Hepatocyte (in vitro differentiated cells): ENCODE measurements at regions not wholly inside any gene's neighbourhood (a gene's known extent, or its start where the extent isn't known, plus 50 kb on each side); places are given as distances from the start of the nearest gene placed in this dataset.
A peak's percentile ranks its signal among the peaks of the same experiment; 100 is the strongest.

Source experiments
- DNase-seq: peaks from one replicate; pipeline ENCODE4 v3.0.0-alpha.2; 2016; ENCODE audit warnings: low spot score
- H2AFZ ChIP-seq: fragments of 200-600 bp; sonication (generic); 2 replicates; pipeline ENCODE4 v1.6.0; 2016; ENCODE audit warnings: antibody characterized with exemption, mild to moderate bottlenecking
- H3K27ac ChIP-seq: fragments of 200-600 bp; sonication (generic); 2 replicates; pipeline ENCODE4 v1.5.1; 2016; ENCODE audit warnings: mild to moderate bottlenecking
- H3K27me3 ChIP-seq: fragments of 200-600 bp; sonication (generic); 2 replicates; pipeline ENCODE4 v1.6.1; 2016
- H3K36me3 ChIP-seq: fragments of 200-600 bp; sonication (generic); replicated peaks from 2 replicates; pipeline ENCODE4 v1.5.1; 2016; ENCODE audit warnings: low read depth; ENCODE audit not compliant: insufficient read depth
- H3K4me1 ChIP-seq: fragments of 200-600 bp; sonication (generic); 2 replicates; pipeline ENCODE4 v1.5.1; 2016; ENCODE audit warnings: mild to moderate bottlenecking, moderate library complexity; ENCODE audit not compliant: insufficient read depth
- H3K4me2 ChIP-seq: fragments of 200-600 bp; sonication (generic); 2 replicates; pipeline ENCODE4 v1.6.0; 2016
- H3K4me3 ChIP-seq: fragments of 200-600 bp; sonication (generic); 2 replicates; pipeline ENCODE4 v1.5.1; 2016; ENCODE audit warnings: mild to moderate bottlenecking
- H3K79me2 ChIP-seq: fragments of 200-600 bp; sonication (generic); 2 replicates; pipeline ENCODE4 v1.6.0; 2017; ENCODE audit warnings: mild to moderate bottlenecking
- H3K9me2 ChIP-seq: fragments of 200-600 bp; sonication (generic); replicated peaks from 2 replicates; pipeline ENCODE4 v1.6.0; 2017; ENCODE audit warnings: mild to moderate bottlenecking; ENCODE audit not compliant: insufficient read depth
- H3K9me3 ChIP-seq: fragments of 200-600 bp; sonication (generic); 2 replicates; pipeline ENCODE4 v1.5.1; 2016; ENCODE audit warnings: low read depth, mild to moderate bottlenecking
- H4K20me1 ChIP-seq: fragments of 200-600 bp; sonication (generic); 2 replicates; pipeline ENCODE4 v1.6.0; 2016; ENCODE audit warnings: mild to moderate bottlenecking; ENCODE audit not compliant: insufficient read depth, poor library complexity, severe bottlenecking
- EZH2 ChIP-seq: fragments of 200-600 bp; sonication (generic); IDR thresholded peaks from 2 replicates; pipeline ENCODE4 v1.6.1; 2016; ENCODE audit warnings: antibody characterized with exemption, mild to moderate bottlenecking, borderline replicate concordance
- EZH2phosphoT487 ChIP-seq: fragments of 200-600 bp; sonication (generic); IDR thresholded peaks from one replicate; pipeline ENCODE4 v1.6.1; 2018; ENCODE audit warnings: antibody characterized with exemption, mild to moderate bottlenecking, low read depth, moderate library complexity; ENCODE audit not compliant: unreplicated experiment, severe bottlenecking
- WGBS: methylation state at CpG from one replicate; pipeline ENCODE4 v1.1.6; 2016; ENCODE audit warnings: low lambda C conversion rate; ENCODE audit errors: missing lambda C conversion rate; 5-methylcytosine and 5-hydroxymethylcytosine counted together
- TF ChIP-seq, protein P1 (sequence below): fragments of 200-600 bp; sonication (generic); IDR thresholded peaks from 2 replicates; pipeline ENCODE4 v1.5.1; 2016; ENCODE audit warnings: antibody characterized with exemption, mild to moderate bottlenecking; ENCODE audit not compliant: poor library complexity

DNA sequence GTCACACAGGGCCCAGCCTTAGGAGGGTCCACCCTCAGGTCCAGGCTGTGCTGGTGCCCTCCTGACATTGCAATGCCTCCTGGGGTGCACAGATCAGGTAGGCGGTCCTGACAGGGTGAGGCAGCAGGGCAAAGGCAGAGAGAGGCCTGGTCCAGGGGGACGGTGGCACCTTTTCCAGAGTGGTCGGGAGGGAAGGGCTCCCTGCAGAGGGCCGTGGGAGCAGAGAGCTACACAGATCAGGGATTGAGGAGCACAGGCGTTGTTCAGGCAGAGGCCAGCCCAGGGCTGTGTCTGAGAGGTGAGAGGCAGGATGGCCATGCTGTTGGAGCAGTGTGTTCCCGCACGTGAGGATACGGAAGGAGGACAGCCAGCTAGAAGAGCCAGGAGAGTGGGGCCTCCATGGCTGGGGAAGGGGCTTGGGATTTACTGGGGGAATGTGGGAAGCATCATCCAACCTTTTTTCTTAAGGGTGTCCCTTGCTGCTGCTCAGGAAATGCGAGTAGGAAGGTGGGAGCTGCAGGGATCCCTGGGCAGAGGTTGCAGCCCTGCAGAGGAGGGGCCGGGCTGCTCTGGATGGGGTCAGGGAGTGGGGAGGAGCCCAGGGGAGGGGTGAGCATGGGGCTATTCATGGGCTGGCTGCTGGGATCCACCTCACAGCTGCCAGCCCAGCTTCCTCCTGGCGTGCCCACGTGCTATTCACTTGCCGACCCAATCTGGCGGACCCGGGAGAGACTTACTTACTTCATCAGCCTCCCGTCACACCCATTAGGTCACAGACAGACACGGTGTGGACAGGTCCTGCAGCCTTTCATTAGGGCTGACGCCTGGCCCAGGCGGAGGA, 1516.4 kb downstream of the TBC1D22A start:
- peaks cover 3% of the 10 kb centered on the region for H3K9me3 ChIP-seq
- DNase-seq = no peak
- H2AFZ ChIP-seq = no peak overlapping the region
- H4K20me1 ChIP-seq = no peaks in the 10 kb centered on the region
- peaks cover 25% of the 10 kb centered on the region for H3K4me1 ChIP-seq
- H3K27ac ChIP-seq = peak overlapping the region; percentile 52
- no peak overlapping the region for H3K4me3 ChIP-seq
- H3K9me2 ChIP-seq = no peaks in the 10 kb centered on the region
- WGBS = 78% methylated on average over 17 of the region's 19 CpGs
- H3K27me3 ChIP-seq = no peaks in the 10 kb centered on the region
- H3K79me2 ChIP-seq = no peaks in the 10 kb centered on the region
- peak overlapping the region; percentile 58 for H3K4me2 ChIP-seq
- TF ChIP-seq EZH2 = no peak
- TF ChIP-seq, protein P1, sequence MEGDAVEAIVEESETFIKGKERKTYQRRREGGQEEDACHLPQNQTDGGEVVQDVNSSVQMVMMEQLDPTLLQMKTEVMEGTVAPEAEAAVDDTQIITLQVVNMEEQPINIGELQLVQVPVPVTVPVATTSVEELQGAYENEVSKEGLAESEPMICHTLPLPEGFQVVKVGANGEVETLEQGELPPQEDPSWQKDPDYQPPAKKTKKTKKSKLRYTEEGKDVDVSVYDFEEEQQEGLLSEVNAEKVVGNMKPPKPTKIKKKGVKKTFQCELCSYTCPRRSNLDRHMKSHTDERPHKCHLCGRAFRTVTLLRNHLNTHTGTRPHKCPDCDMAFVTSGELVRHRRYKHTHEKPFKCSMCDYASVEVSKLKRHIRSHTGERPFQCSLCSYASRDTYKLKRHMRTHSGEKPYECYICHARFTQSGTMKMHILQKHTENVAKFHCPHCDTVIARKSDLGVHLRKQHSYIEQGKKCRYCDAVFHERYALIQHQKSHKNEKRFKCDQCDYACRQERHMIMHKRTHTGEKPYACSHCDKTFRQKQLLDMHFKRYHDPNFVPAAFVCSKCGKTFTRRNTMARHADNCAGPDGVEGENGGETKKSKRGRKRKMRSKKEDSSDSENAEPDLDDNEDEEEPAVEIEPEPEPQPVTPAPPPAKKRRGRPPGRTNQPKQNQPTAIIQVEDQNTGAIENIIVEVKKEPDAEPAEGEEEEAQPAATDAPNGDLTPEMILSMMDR = no peak
- no peak for TF ChIP-seq EZH2phosphoT487
- no peaks in the 10 kb centered on the region for H3K36me3 ChIP-seq

DNA sequence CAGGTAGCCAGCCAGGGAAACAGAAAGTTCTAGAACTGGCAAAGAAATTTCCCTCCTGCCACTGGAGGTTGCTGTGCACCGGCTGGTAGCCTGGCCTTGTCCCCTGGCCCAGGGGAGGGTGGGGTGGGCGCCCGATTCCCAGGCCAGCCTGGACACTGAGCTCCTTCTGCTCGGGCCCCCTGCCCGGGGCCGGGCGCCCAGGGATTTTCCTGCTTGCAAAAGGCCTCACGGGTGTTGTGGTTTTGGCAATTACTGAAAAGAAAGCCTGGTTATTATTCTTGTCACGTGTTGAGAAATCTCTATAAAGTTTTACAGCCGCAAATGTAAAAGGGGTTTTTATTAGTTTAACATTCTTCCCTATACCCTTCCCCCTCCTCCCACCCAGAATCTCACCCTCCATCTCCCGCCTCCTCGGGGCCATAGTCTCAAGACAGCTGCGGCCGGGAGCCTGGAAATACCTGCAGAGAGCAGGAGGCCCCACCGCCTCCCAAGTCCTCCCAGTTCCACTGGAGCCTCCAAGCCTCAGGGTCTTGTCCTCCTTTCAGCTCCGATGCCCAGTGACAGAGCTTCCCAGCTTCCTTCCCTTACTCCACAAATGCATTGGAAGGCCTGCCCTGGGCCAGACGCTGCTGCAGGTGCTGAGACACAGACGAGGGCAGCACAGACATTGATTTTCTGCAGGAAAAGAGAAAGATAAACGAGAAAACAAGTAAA, 1515.6 kb downstream of the TBC1D22A start:
- Histone ChIP-seq H3K79me2 (no peaks in the 10 kb centered on the region), H3K4me1 (peaks cover 25% of the 10 kb centered on the region), H3K27me3 (no peaks in the 10 kb centered on the region), H3K4me2 (peak overlapping the region; percentile 58), H3K4me3 (no peak overlapping the region), H3K27ac (peak overlapping the region; percentile 52), H3K36me3 (no peaks in the 10 kb centered on the region), H2AFZ (no peak overlapping the region), H4K20me1 (no peaks in the 10 kb centered on the region), H3K9me3 (peaks cover 3% of the 10 kb centered on the region), H3K9me2 (no peaks in the 10 kb centered on the region)
- TF ChIP-seq EZH2phosphoT487 (no peak), EZH2 (no peak)
- TF ChIP-seq, protein P1 = no peak
- peak; percentile 50 for DNase-seq
- 36% methylated on average over 17 of the region's 19 CpGs for WGBS

DNA sequence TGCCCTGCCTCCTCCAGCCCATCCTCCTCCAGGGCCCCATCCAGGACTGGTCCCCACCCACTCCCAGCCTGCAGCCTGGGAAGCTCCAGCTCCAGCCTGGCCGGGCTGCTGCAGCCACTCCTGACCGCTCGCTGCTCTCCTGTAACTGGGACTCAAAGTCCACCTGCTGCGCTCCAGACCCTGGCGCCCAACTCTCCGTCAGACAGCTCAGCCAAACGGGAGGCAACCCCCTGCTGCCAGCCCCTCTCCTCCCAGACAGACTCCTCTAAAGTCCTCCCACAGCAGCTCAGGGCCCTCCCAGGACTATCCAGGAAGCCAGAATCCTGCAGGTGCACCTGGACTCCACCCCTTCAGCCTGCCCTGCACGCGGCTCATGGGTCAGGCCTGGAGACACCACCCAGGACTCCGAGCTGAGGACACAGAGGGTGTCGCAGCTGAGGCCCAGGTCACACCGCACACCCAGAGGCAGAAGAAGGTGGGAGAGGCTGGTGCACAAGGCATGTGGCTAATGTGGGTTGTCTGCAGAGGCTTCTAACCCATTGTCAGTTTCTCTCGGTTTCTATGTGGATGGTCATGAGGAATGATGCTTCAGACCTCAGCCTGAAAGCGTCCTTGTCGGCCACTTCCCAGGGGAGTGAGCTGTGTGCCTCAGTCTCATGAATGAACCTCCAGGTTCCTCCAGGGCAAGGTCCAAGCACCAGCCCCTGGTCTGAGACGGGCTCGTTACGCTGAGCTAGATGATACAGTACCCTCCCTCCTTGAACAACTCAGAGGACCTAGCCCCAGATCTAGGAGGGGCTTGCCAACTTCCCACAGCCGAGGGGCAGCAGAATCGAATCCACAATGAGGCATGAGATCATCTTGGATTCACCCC, 1514.8 kb downstream of the TBC1D22A start:
- H3K4me3 ChIP-seq = no peak overlapping the region
- H3K9me3 ChIP-seq = peaks cover 3% of the 10 kb centered on the region
- H3K27ac ChIP-seq = peak overlapping the region; percentile 51
- H3K4me2 ChIP-seq = peak overlapping the region; percentile 58
- no peaks in the 10 kb centered on the region for H3K27me3 ChIP-seq
- WGBS = 64% methylated on average over 20 of the region's 20 CpGs
- no peaks in the 10 kb centered on the region for H4K20me1 ChIP-seq
- TF ChIP-seq EZH2 = no peak
- TF ChIP-seq, protein P1 = no peak
- TF ChIP-seq EZH2phosphoT487 = no peak
- peak; percentile 53 for DNase-seq
- H3K9me2 ChIP-seq = no peaks in the 10 kb centered on the region
- no peak overlapping the region for H2AFZ ChIP-seq
- H3K79me2 ChIP-seq = no peaks in the 10 kb centered on the region
- no peaks in the 10 kb centered on the region for H3K36me3 ChIP-seq
- H3K4me1 ChIP-seq = peaks cover 25% of the 10 kb centered on the region
